ENCODE measurements at regions not wholly inside any gene's neighbourhood (a gene's known extent, or its start where the extent isn't known, plus 50 kb on each side); places are given as distances from the start of the nearest gene placed in this dataset.
"Not testable (repeated sequence)": the region's sequence is repeated elsewhere in the genome, so short reads cannot be mapped to it uniquely, and the experiment has no call there.

GRCh38 chr5:92941806-92942205 is 639.2 kb downstream of the NR2F1-AS1 start:
- no peak for DNase-seq
- Histone ChIP-seq H3K27ac (no peak overlapping the region), H3K4me1 (no peaks in the 10 kb centered on the region), H3K27me3 (no peaks in the 10 kb centered on the region), H3K36me3 (no peaks in the 10 kb centered on the region), H3K4me3 (no peak overlapping the region), H3K9me3 (no peaks in the 10 kb centered on the region)
- intact Hi-C loops (cut with DNase I; ENCODE audit: low total_unique reads): no loop called here
- TF ChIP-seq CTCF (IDR thresholded peaks at IDR 0.05 in 4 of 5, conservative IDR thresholded peaks at IDR 0.05 in 1 of 5): no peak
- no peak for TF ChIP-seq POLR2A (IDR thresholded peaks at IDR 0.05)
- no peak for ATAC-seq
- in situ Hi-C loops (cut with MboI; ENCODE audit: low sequenced_read_pairs in 4 of 4): no loop called here

DNA sequence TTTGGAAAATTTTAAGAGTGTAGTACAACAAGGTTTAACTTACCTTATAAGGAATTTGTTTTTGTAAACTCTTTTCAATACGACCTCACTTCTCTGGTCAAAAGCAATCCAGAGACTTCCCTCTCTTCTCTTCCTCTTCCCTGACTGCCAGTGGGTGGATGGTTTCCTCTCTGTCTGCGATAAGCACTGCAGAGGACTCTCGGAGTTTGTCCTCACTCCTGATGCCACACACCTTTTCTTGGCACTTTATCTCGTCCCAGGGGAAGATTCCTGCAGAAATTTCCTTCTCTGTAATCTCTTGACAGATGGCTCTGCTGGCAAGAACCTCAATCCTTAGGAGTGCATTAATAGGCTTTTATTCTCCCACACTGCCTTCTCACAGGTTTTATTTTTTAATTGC is 641.6 kb downstream of the NR2F1-AS1 start:
- intact Hi-C loops (cut with DNase I; ENCODE audit: low total_unique reads): no loop called here
- in situ Hi-C loops (cut with MboI; ENCODE audit: low sequenced_read_pairs in 4 of 4): no loop called here
- ATAC-seq: no peak

GRCh38 chr5:92937396-92937795 is 643.6 kb downstream of the NR2F1-AS1 start:
- H3K27me3 ChIP-seq; H3K9me3 ChIP-seq; H3K36me3 ChIP-seq; H3K4me3 ChIP-seq; in situ Hi-C loops (cut with MboI; ENCODE audit: low sequenced_read_pairs in 4 of 4); intact Hi-C loops (cut with DNase I; ENCODE audit: low total_unique reads); H3K4me1 ChIP-seq; DNase-seq; H3K27ac ChIP-seq; ATAC-seq: not testable (repeated sequence)

More for the DNA sequence above, 641.6 kb downstream of the NR2F1-AS1 start:
- Histone ChIP-seq H3K36me3 (no peaks in the 10 kb centered on the region), H3K4me1 (no peaks in the 10 kb centered on the region), H3K9me3 (no peaks in the 10 kb centered on the region), H3K27ac (no peak overlapping the region), H3K27me3 (no peaks in the 10 kb centered on the region), H3K4me3 (no peak overlapping the region)
- no peak for DNase-seq
- TF ChIP-seq CTCF (IDR thresholded peaks at IDR 0.05 in 4 of 5, conservative IDR thresholded peaks at IDR 0.05 in 1 of 5): no peak
- no peak for TF ChIP-seq POLR2A (IDR thresholded peaks at IDR 0.05)

GRCh38 chr5:92930057-92930456 is 651.0 kb downstream of the NR2F1-AS1 start:
- Histone ChIP-seq H3K36me3 (no peaks in the 10 kb centered on the region), H3K4me3 (no peak overlapping the region), H3K9me3 (no peaks in the 10 kb centered on the region), H3K4me1 (no peaks in the 10 kb centered on the region), H3K27ac (no peak overlapping the region), H3K27me3 (no peaks in the 10 kb centered on the region)
- in situ Hi-C loops (cut with MboI; ENCODE audit: low sequenced_read_pairs in 4 of 4) (no loop called here), intact Hi-C loops (cut with DNase I; ENCODE audit: low total_unique reads) (no loop called here)
- DNase-seq (no peak), ATAC-seq (no peak)
- TF ChIP-seq CTCF (IDR thresholded peaks at IDR 0.05 in 4 of 5, conservative IDR thresholded peaks at IDR 0.05 in 1 of 5): no peak
- TF ChIP-seq POLR2A (IDR thresholded peaks at IDR 0.05): no peak

DNA sequence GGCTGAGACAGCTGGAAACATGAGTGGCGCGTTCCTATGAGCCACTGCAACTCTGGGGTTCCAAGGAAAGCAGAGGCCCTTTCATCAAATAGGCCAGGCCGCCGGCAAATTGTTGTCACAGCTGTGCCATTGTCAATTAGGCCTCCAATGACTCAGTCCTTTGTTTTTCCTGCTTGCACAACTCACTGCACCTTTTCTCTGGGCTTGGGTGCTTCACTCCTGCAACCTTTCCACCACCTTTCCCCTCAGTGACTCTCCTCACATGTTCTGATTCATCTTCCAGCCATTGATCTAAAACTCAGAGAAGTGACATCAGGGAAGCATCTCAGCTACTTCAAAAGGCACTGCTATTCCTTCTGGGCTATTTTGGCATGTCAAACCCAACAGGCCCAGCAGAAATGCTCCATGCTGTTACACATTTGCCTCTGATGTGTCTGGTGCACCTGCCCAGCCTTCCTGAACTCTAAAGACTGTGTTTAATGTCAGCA is 653.7 kb downstream of the NR2F1-AS1 start:
- intact Hi-C loops (cut with DNase I; ENCODE audit: low total_unique reads) (no loop called here), in situ Hi-C loops (cut with MboI; ENCODE audit: low sequenced_read_pairs in 4 of 4) (no loop called here)
- DNase-seq (no peak), ATAC-seq (no peak)
- Histone ChIP-seq H3K27ac (no peak overlapping the region), H3K4me3 (no peak overlapping the region), H3K27me3 (no peaks in the 10 kb centered on the region), H3K9me3 (no peaks in the 10 kb centered on the region), H3K4me1 (no peaks in the 10 kb centered on the region), H3K36me3 (no peaks in the 10 kb centered on the region)
- no peak for TF ChIP-seq POLR2A (IDR thresholded peaks at IDR 0.05)
- TF ChIP-seq CTCF (IDR thresholded peaks at IDR 0.05 in 4 of 5, conservative IDR thresholded peaks at IDR 0.05 in 1 of 5): no peak
